ENCODE measurements at regions not wholly inside any gene's neighbourhood (a gene's known extent, or its start where the extent isn't known, plus 50 kb on each side); places are given as distances from the start of the nearest gene placed in this dataset.

DNA sequence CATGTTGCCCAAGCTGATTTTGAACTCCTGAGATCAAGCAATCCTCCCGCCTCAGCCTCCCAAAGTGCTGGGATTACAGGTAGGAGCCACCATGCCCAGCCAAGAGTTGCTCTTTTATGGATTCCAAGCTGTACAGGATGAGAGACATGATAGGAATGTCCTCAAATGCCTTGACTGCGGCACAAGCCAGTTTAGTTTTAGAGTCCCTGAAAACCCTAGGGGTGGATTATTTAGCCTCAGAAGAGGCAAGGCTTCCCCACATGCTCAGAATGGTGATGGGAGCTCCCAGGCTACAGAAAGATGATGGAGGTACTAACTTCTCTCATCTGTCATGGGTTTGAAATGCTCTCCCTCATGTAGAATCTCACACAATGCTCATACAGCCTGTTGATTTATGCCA, 192.1 kb upstream of the ADRA1D start:
- ChIA-PET RAD21 (ENCODE audit: low non-redundant PET in 1 of 2, low total read pairs in 2 of 2, uncharacterized antibody in 2 of 2, unreplicated experiment in 2 of 2) (no interaction called here), CTCF (no interaction called here), POLR2A (no interaction called here)
- BruUV-seq (replicated peaks): no TSS peak
- Histone ChIP-seq H3K9me2 (ENCODE audit: insufficient read depth) (no peaks in the 10 kb centered on the region), H3K4me3 (replicated peaks in 1 of 2; ENCODE audit: low read depth in 1 of 2, low read length in 2 of 2) (no peak overlapping the region), H3K9ac (ENCODE audit: low read length) (no peak overlapping the region), H3K36me3 (ENCODE audit: control insufficient read depth in 1 of 2, insufficient read depth in 2 of 2, low read length in 2 of 2) (no peaks in the 10 kb centered on the region), H3K27me3 (ENCODE audit: insufficient read depth, low read length) (no peaks in the 10 kb centered on the region), H4K20me1 (ENCODE audit: insufficient read depth) (no peaks in the 10 kb centered on the region), H3K4me1 (ENCODE audit: control insufficient read depth in 1 of 2, insufficient read depth in 2 of 2, low read length in 2 of 2) (peaks cover 4 to 5% of the 10 kb centered on the region in 2 experiments; a peak in 1 of 4 replicates), H3K27ac (ENCODE audit: low read depth, low read length) (no peak overlapping the region), H3K79me2 (ENCODE audit: insufficient read depth, low read length) (no peaks in the 10 kb centered on the region), H3K9me3 (ENCODE audit: control insufficient read depth in 1 of 2, insufficient read depth in 1 of 2, low read depth in 1 of 2, low read length in 2 of 2) (no peaks in the 10 kb centered on the region), H3K4me2 (ENCODE audit: low read length) (no peak overlapping the region), H2AFZ (ENCODE audit: low read depth, low read length, poor library complexity, severe bottlenecking) (no peak overlapping the region)
- ATAC-seq: no peak
- no peak for TF ChIP-seq EGR1 (IDR thresholded peaks at IDR 0.05; ENCODE audit: low read depth)
- TF ChIP-seq SP1 (IDR thresholded peaks at IDR 0.05; ENCODE audit: low read depth): no peak
- TF ChIP-seq EZH2phosphoT487 (IDR thresholded peaks at IDR 0.05; ENCODE audit: borderline replicate concordance): no peak
- TF ChIP-seq CEBPB (IDR thresholded peaks at IDR 0.05; ENCODE audit: low read depth): no peak
- TF ChIP-seq, protein P1, sequence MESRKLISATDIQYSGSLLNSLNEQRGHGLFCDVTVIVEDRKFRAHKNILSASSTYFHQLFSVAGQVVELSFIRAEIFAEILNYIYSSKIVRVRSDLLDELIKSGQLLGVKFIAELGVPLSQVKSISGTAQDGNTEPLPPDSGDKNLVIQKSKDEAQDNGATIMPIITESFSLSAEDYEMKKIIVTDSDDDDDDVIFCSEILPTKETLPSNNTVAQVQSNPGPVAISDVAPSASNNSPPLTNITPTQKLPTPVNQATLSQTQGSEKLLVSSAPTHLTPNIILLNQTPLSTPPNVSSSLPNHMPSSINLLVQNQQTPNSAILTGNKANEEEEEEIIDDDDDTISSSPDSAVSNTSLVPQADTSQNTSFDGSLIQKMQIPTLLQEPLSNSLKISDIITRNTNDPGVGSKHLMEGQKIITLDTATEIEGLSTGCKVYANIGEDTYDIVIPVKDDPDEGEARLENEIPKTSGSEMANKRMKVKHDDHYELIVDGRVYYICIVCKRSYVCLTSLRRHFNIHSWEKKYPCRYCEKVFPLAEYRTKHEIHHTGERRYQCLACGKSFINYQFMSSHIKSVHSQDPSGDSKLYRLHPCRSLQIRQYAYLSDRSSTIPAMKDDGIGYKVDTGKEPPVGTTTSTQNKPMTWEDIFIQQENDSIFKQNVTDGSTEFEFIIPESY (IDR thresholded peaks at IDR 0.05; ENCODE audit: extremely low read depth, insufficient replicate concordance, low read length): no peak
- no peak for TF ChIP-seq SIN3A (IDR thresholded peaks at IDR 0.05; ENCODE audit: low read depth)
- TF ChIP-seq CBX3 (IDR thresholded peaks at IDR 0.05; ENCODE audit: low read depth): no peak
- TF ChIP-seq JUND (IDR thresholded peaks at IDR 0.05): no peak
- no peak for TF ChIP-seq EZH2 (IDR thresholded peaks at IDR 0.05)
- intact Hi-C loops (cut with micrococcal nuclease): loop anchor here (5.0 kb wide), 1 partner anchor 39 kb away; no protein-coding TSS in a partner anchor
- no peak for DNase-seq (ENCODE audit: low read depth, low spot score)

DNA sequence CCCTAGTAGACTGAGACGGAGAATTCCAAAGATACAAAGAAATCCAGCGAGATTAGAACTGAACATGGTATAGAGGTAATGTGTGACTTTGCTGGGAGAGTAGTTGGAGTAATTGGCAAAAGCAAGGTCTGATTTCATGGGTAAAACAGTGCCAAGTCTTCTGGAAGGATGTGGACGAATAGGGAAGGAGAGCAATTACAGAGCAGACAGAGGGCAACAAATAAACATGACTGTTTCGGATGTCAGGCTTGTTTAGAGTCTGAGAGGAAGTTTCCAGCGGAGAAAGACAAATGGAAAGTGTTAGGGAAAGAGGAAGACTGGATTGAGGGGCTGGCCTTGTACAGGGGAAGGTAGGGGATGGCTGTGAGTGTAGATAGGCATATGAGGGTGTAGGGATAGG, 190.4 kb upstream of the ADRA1D start:
- Histone ChIP-seq H3K4me2 (ENCODE audit: low read length) (no peak overlapping the region), H4K20me1 (ENCODE audit: insufficient read depth) (no peaks in the 10 kb centered on the region), H3K9me2 (ENCODE audit: insufficient read depth) (no peaks in the 10 kb centered on the region), H3K9ac (ENCODE audit: low read length) (no peak overlapping the region), H3K9me3 (ENCODE audit: control insufficient read depth in 1 of 2, insufficient read depth in 1 of 2, low read depth in 1 of 2, low read length in 2 of 2) (no peaks in the 10 kb centered on the region), H3K36me3 (ENCODE audit: control insufficient read depth in 1 of 2, insufficient read depth in 2 of 2, low read length in 2 of 2) (no peaks in the 10 kb centered on the region), H3K79me2 (ENCODE audit: insufficient read depth, low read length) (no peaks in the 10 kb centered on the region), H3K4me3 (replicated peaks in 1 of 2; ENCODE audit: low read depth in 1 of 2, low read length in 2 of 2) (no peak overlapping the region), H3K27me3 (ENCODE audit: insufficient read depth, low read length) (no peaks in the 10 kb centered on the region), H3K4me1 (ENCODE audit: control insufficient read depth in 1 of 2, insufficient read depth in 2 of 2, low read length in 2 of 2) (peaks cover 4 to 5% of the 10 kb centered on the region in 2 experiments; a peak in 1 of 4 replicates), H2AFZ (ENCODE audit: low read depth, low read length, poor library complexity, severe bottlenecking) (no peak overlapping the region), H3K27ac (ENCODE audit: low read depth, low read length) (no peak overlapping the region)
- intact Hi-C loops (cut with micrococcal nuclease): no loop called here
- POLR2A ChIA-PET: no interaction called here
- CTCF ChIA-PET: no interaction called here
- DNase-seq (ENCODE audit: low read depth, low spot score) (no peak), ATAC-seq (no peak)
- BruUV-seq (replicated peaks): no TSS peak
- TF ChIP-seq RAD21 (IDR thresholded peaks at IDR 0.05; ENCODE audit: low read depth): no peak
- no peak for TF ChIP-seq TCF7L2 (IDR thresholded peaks at IDR 0.05; ENCODE audit: borderline replicate concordance, extremely low read depth, insufficient read depth, insufficient read length)
- TF ChIP-seq YY1 (IDR thresholded peaks at IDR 0.05; ENCODE audit: extremely low read depth, insufficient replicate concordance, low read depth, low read length): no peak
- no peak for TF ChIP-seq EGR1 (IDR thresholded peaks at IDR 0.05; ENCODE audit: low read depth)
- TF ChIP-seq, protein P2, sequence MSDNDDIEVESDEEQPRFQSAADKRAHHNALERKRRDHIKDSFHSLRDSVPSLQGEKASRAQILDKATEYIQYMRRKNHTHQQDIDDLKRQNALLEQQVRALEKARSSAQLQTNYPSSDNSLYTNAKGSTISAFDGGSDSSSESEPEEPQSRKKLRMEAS (IDR thresholded peaks at IDR 0.05): no peak
- TF ChIP-seq FOSL1 (IDR thresholded peaks at IDR 0.05; ENCODE audit: low read depth): no peak
- no peak for TF ChIP-seq EZH2 (IDR thresholded peaks at IDR 0.05)
- TF ChIP-seq, protein P1 (IDR thresholded peaks at IDR 0.05; ENCODE audit: extremely low read depth, insufficient replicate concordance, low read length): no peak
- no peak for TF ChIP-seq SP1 (IDR thresholded peaks at IDR 0.05; ENCODE audit: low read depth)
- no peak for TF ChIP-seq SRF (IDR thresholded peaks at IDR 0.05; ENCODE audit: low read depth)
- RAD21 ChIA-PET (ENCODE audit: low non-redundant PET in 1 of 2, low total read pairs in 2 of 2, uncharacterized antibody in 2 of 2, unreplicated experiment in 2 of 2): no interaction called here
